ENCODE measurements at regions not wholly inside any gene's neighbourhood (a gene's known extent, or its start where the extent isn't known, plus 50 kb on each side); places are given as distances from the start of the nearest gene placed in this dataset.

- no peak for TF ChIP-seq CTCF (IDR thresholded peaks at IDR 0.05)
- 47 to 56% methylated on average over 7 of the region's 7 CpGs for WGBS, 2 donors
- Histone ChIP-seq H3K36me3 (no peaks in the 10 kb centered on the region), H3K9me3 (no peaks in the 10 kb centered on the region), H3K4me1 (no peaks in the 10 kb centered on the region), H3K27ac (no peak overlapping the region), H3K27me3 (no peaks in the 10 kb centered on the region), H3K4me3 (no peak overlapping the region)
- FAIRE-seq (no peak), ATAC-seq (no peak), DNase-seq (no peak)
- intact Hi-C loops (cut with DNase I), result no loop called here
These were observed 103.0 kb upstream of the DPPA4 start for GRCh38 chr3:109440353-109440752.

GRCh38 chr3:109432833-109433232 is 95.5 kb upstream of the DPPA4 start:
- 44 to 50% methylated on average over 3 of the region's 3 CpGs for WGBS, 2 donors
- no peak for TF ChIP-seq CTCF (IDR thresholded peaks at IDR 0.05)
- no peaks in the 10 kb centered on the region for H3K36me3 ChIP-seq
- DNase-seq (no peak), FAIRE-seq (no peak), ATAC-seq (no peak)
- no peaks in the 10 kb centered on the region for H3K27me3 ChIP-seq
- intact Hi-C loops (cut with DNase I), result no loop called here
- H3K4me3 ChIP-seq, result no peak overlapping the region
- H3K4me1 ChIP-seq, result no peaks in the 10 kb centered on the region
- H3K27ac ChIP-seq, result no peak overlapping the region
- no peaks in the 10 kb centered on the region for H3K9me3 ChIP-seq

- Histone ChIP-seq H3K27ac (no peak overlapping the region), H3K4me1 (no peaks in the 10 kb centered on the region), H3K9me3 (no peaks in the 10 kb centered on the region), H3K4me3 (no peak overlapping the region), H3K36me3 (no peaks in the 10 kb centered on the region), H3K27me3 (no peaks in the 10 kb centered on the region)
- FAIRE-seq, result no peak
- DNase-seq, result no peak
- intact Hi-C loops (cut with DNase I), result no loop called here
- WGBS, 2 donors, result 64 to 69% methylated on average over 6 of the region's 6 CpGs
- no peak for TF ChIP-seq CTCF (IDR thresholded peaks at IDR 0.05)
- ATAC-seq, result no peak
These were observed 93.7 kb upstream of the DPPA4 start for GRCh38 chr3:109430911-109431563.

GRCh38 chr3:109413049-109413448 is 75.7 kb upstream of the DPPA4 start:
- TF ChIP-seq CTCF (IDR thresholded peaks at IDR 0.05), result no peak
- 56 to 64% methylated on average over 4 of the region's 4 CpGs for WGBS, 2 donors
- no peak for FAIRE-seq
- H3K9me3 ChIP-seq, result no peaks in the 10 kb centered on the region
- no peaks in the 10 kb centered on the region for H3K27me3 ChIP-seq
- no peak for ATAC-seq
- no peak overlapping the region for H3K27ac ChIP-seq
- no peaks in the 10 kb centered on the region for H3K4me1 ChIP-seq
- DNase-seq, result no peak
- intact Hi-C loops (cut with DNase I), result no loop called here
- no peak overlapping the region for H3K4me3 ChIP-seq
- H3K36me3 ChIP-seq, result no peaks in the 10 kb centered on the region

GRCh38 chr3:109411547-109411946 is 74.2 kb upstream of the DPPA4 start:
- ATAC-seq, result no peak
- H3K36me3 ChIP-seq, result no peaks in the 10 kb centered on the region
- intact Hi-C loops (cut with DNase I), result no loop called here
- no peak for FAIRE-seq
- no peaks in the 10 kb centered on the region for H3K4me1 ChIP-seq
- no peak overlapping the region for H3K4me3 ChIP-seq
- H3K9me3 ChIP-seq, result no peaks in the 10 kb centered on the region
- no peak for DNase-seq
- 57 to 74% methylated on average over 3 of the region's 3 CpGs for WGBS, 2 donors
- no peak for TF ChIP-seq CTCF (IDR thresholded peaks at IDR 0.05)
- no peaks in the 10 kb centered on the region for H3K27me3 ChIP-seq
- H3K27ac ChIP-seq, result no peak overlapping the region

Data from pancreas (tissue), 10 donors.